Neural cell (in vitro differentiated cells): ENCODE measurements at regions not wholly inside any gene's neighbourhood (a gene's known extent, or its start where the extent isn't known, plus 50 kb on each side); places are given as distances from the start of the nearest gene placed in this dataset.

Experiments used
- H2AFZ ChIP-seq: fragments of 200-600, 300-800 bp; sonication (generic), shearing (Covaris generic); 2 replicates; pipeline ENCODE4 v1.6.0; 2014; ENCODE audit warnings: low read depth, mild to moderate bottlenecking, antibody characterized with exemption, low read length, moderate library complexity
- H3F3A ChIP-seq: fragments of 200-600 bp; shearing (Covaris generic); 2 replicates; pipeline ENCODE4 v1.6.1; 2016; ENCODE audit warnings: mild to moderate bottlenecking, moderate library complexity, mixed read lengths, antibody characterized with exemption, low read length; ENCODE audit not compliant: insufficient read depth, poor library complexity, severe bottlenecking
- H3K27ac ChIP-seq: fragments of 200-600, 300-800 bp; sonication (generic), shearing (Covaris generic); 2 replicates; pipeline ENCODE4 v1.5.1; 2014; ENCODE audit warnings: mild to moderate bottlenecking, low read length, moderate library complexity
- H3K27me3 ChIP-seq: fragments of 300-800, 200-600 bp; sonication (generic), shearing (Covaris generic); 2 replicates; pipeline ENCODE4 v1.6.0; 2014; ENCODE audit warnings: mild to moderate bottlenecking, low read depth, low read length, moderate library complexity; ENCODE audit not compliant: insufficient read depth
- H3K36me3 ChIP-seq: fragments of 300-800, 200-600 bp; sonication (generic), shearing (Covaris generic); 2 replicates; pipeline ENCODE4 v1.5.1; 2014; ENCODE audit warnings: mild to moderate bottlenecking, antibody characterized with exemption, low read length, moderate library complexity; ENCODE audit not compliant: insufficient read depth
- H3K4me2 ChIP-seq: fragments of 300-800, 200-600 bp; sonication (generic), shearing (Covaris generic); 2 replicates; pipeline ENCODE4 v1.6.0; 2014; ENCODE audit warnings: mild to moderate bottlenecking, low read length
- H3K4me3 ChIP-seq: fragments of 300-800, 200-600 bp; sonication (generic), shearing (Covaris generic); 2 replicates; pipeline ENCODE4 v1.5.1; 2014; ENCODE audit warnings: mild to moderate bottlenecking, low read length, moderate library complexity
- H3K79me2 ChIP-seq: fragments of 200-600 bp; shearing (Covaris generic); replicated peaks from 2 replicates; pipeline ENCODE4 v1.6.0; 2014; ENCODE audit warnings: mild to moderate bottlenecking, low read length, moderate library complexity; ENCODE audit not compliant: insufficient read depth
- H3K9ac ChIP-seq: fragments of 300-800, 200-600 bp; sonication (generic), shearing (Covaris generic); 2 replicates; pipeline ENCODE4 v1.6.1; 2016; ENCODE audit warnings: mild to moderate bottlenecking, low read length, mixed read lengths
- H3K9me2 ChIP-seq: fragments of 200-600 bp; shearing (Covaris generic); 2 replicates; pipeline ENCODE4 v1.6.1; 2016; ENCODE audit warnings: mild to moderate bottlenecking, low read length, mixed read lengths; ENCODE audit not compliant: insufficient read depth
- H3K9me3 ChIP-seq: fragments of 200-600, 300-800 bp; sonication (generic), shearing (Covaris generic); 2 replicates; pipeline ENCODE4 v1.6.1; 2016; ENCODE audit warnings: mild to moderate bottlenecking, mixed run types, low read length, moderate library complexity, mixed read lengths
- H4K20me1 ChIP-seq: fragments of 200-600 bp; shearing (Covaris generic); 2 replicates; pipeline ENCODE4 v1.6.1; 2016; ENCODE audit warnings: mild to moderate bottlenecking, mixed run types; ENCODE audit not compliant: insufficient read depth
- EP300 ChIP-seq: fragments of 450-650 bp; conservative IDR thresholded peaks from 2 replicates; pipeline ENCODE4 v1.6.1; 2014; ENCODE audit warnings: antibody characterized with exemption, mild to moderate bottlenecking, moderate library complexity; ENCODE audit not compliant: poor library complexity, severe bottlenecking
- EZH2 ChIP-seq: fragments of 200-600, 300-800 bp; shearing (Covaris generic), sonication (generic); IDR thresholded peaks from 2 replicates; pipeline ENCODE4 v1.6.1; 2014; ENCODE audit warnings: antibody characterized with exemption, low read length, borderline replicate concordance, mild to moderate bottlenecking; ENCODE audit not compliant: insufficient read depth, poor library complexity, severe bottlenecking
- MXI1 ChIP-seq: fragments of 450-650 bp; conservative IDR thresholded peaks from 2 replicates; pipeline ENCODE4 v1.6.1; 2014; ENCODE audit warnings: antibody characterized with exemption, mild to moderate bottlenecking; ENCODE audit not compliant: poor library complexity, severe bottlenecking
- POLR2AphosphoS5 ChIP-seq: IDR thresholded peaks from 2 replicates; pipeline ENCODE4 v1.6.1; 2012
- RAD21 ChIP-seq: fragments of 450-650 bp; conservative IDR thresholded peaks from 2 replicates; pipeline ENCODE4 v1.6.1; 2014; ENCODE audit warnings: antibody characterized with exemption, mild to moderate bottlenecking, moderate library complexity
- SMC3 ChIP-seq: fragments of 450-650 bp; conservative IDR thresholded peaks from 2 replicates; pipeline ENCODE4 v1.6.1; 2014; ENCODE audit warnings: antibody characterized with exemption, mild to moderate bottlenecking, moderate library complexity; ENCODE audit not compliant: poor library complexity
- TAF1 ChIP-seq: IDR thresholded peaks from 2 replicates; pipeline ENCODE4 v1.6.1; 2012; ENCODE audit warnings: low read depth
- TF ChIP-seq, protein P1 (sequence below): fragments of 450-650 bp; IDR thresholded peaks from 2 replicates; pipeline ENCODE4 v1.5.1; 2014; ENCODE audit warnings: antibody characterized with exemption, mild to moderate bottlenecking, moderate library complexity; ENCODE audit not compliant: poor library complexity, severe bottlenecking
- TF ChIP-seq, protein P2 (sequence below): IDR thresholded peaks from 2 replicates; pipeline ENCODE4 v1.6.1; 2012; ENCODE audit warnings: borderline replicate concordance

DNA sequence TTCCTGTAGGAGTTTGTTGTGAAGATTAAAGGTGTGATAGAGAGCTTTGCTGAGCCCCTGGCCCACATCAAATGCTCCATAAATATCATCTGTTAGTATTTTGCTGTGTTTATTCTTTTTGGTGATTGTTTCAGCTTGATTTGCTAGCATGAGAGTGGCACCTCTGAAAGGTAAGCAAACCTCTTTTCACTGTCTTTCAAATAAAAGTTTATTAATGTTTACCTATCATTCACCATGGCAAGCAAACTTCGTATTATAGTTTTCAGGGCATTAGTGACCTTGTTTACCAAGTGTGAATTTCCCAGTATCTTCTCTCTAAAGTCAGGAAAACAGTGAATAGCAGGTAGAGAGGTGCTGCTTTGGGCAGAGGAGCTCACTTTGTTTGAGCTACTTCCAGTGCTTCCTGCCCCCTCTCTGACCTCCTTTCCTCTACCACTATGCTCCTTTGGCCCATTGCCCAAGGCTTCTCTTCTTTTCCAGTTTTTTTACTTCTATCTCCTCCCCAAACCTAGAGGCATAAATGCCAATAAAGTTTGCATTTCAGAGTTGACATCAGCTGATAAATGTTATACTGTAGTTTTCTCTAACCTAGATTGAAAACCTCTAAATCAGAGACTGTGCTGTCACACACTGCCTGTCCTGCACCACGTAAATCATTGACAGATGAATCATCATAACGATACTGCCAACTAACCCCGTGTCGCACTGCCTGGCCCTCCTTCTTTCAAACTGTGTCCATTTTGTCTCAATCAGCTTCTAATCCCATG is 569.0 kb downstream of the TUSC7 start:
- no peak overlapping the region for H3K9ac ChIP-seq
- H3K36me3 ChIP-seq = no peaks in the 10 kb centered on the region
- no peak overlapping the region for H3K27ac ChIP-seq
- H3K79me2 ChIP-seq = no peaks in the 10 kb centered on the region
- H3K4me3 ChIP-seq = no peak overlapping the region
- no peaks in the 10 kb centered on the region for H4K20me1 ChIP-seq
- no peak overlapping the region for H2AFZ ChIP-seq
- TF ChIP-seq SMC3 = no peak
- TF ChIP-seq, protein P1, sequence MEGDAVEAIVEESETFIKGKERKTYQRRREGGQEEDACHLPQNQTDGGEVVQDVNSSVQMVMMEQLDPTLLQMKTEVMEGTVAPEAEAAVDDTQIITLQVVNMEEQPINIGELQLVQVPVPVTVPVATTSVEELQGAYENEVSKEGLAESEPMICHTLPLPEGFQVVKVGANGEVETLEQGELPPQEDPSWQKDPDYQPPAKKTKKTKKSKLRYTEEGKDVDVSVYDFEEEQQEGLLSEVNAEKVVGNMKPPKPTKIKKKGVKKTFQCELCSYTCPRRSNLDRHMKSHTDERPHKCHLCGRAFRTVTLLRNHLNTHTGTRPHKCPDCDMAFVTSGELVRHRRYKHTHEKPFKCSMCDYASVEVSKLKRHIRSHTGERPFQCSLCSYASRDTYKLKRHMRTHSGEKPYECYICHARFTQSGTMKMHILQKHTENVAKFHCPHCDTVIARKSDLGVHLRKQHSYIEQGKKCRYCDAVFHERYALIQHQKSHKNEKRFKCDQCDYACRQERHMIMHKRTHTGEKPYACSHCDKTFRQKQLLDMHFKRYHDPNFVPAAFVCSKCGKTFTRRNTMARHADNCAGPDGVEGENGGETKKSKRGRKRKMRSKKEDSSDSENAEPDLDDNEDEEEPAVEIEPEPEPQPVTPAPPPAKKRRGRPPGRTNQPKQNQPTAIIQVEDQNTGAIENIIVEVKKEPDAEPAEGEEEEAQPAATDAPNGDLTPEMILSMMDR = no peak
- TF ChIP-seq EZH2 = no peak
- TF ChIP-seq, protein P2, sequence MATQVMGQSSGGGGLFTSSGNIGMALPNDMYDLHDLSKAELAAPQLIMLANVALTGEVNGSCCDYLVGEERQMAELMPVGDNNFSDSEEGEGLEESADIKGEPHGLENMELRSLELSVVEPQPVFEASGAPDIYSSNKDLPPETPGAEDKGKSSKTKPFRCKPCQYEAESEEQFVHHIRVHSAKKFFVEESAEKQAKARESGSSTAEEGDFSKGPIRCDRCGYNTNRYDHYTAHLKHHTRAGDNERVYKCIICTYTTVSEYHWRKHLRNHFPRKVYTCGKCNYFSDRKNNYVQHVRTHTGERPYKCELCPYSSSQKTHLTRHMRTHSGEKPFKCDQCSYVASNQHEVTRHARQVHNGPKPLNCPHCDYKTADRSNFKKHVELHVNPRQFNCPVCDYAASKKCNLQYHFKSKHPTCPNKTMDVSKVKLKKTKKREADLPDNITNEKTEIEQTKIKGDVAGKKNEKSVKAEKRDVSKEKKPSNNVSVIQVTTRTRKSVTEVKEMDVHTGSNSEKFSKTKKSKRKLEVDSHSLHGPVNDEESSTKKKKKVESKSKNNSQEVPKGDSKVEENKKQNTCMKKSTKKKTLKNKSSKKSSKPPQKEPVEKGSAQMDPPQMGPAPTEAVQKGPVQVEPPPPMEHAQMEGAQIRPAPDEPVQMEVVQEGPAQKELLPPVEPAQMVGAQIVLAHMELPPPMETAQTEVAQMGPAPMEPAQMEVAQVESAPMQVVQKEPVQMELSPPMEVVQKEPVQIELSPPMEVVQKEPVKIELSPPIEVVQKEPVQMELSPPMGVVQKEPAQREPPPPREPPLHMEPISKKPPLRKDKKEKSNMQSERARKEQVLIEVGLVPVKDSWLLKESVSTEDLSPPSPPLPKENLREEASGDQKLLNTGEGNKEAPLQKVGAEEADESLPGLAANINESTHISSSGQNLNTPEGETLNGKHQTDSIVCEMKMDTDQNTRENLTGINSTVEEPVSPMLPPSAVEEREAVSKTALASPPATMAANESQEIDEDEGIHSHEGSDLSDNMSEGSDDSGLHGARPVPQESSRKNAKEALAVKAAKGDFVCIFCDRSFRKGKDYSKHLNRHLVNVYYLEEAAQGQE = no peak
- TF ChIP-seq EP300 = no peak
- no peak for TF ChIP-seq RAD21
- no peak for TF ChIP-seq MXI1
- no peak for TF ChIP-seq POLR2AphosphoS5
- no peak for TF ChIP-seq TAF1
- no peaks in the 10 kb centered on the region for H3F3A ChIP-seq
- no peaks in the 10 kb centered on the region for H3K27me3 ChIP-seq
- H3K4me2 ChIP-seq = no peak overlapping the region
- no peaks in the 10 kb centered on the region for H3K9me2 ChIP-seq
- H3K9me3 ChIP-seq = no peaks in the 10 kb centered on the region

DNA sequence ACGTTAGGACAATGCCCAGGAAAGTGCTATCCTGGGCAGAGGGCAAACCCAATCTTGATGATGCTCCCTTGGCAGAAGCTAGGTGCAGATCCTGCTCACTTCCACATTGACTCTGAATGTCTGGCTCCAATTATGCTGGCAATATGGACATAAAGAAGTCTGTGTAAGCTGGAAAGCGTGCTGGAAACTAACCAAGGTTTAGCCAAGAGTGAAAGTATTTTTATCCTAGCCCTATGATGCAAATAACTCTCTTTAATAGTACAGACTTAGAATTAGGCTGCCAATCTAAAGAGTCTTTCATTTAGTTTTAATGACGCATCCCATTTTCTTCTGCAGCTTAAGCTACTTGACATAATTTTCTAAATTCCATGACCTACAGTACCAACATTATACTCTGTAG is 571.8 kb downstream of the TUSC7 start:
- Histone ChIP-seq H3K36me3 (no peaks in the 10 kb centered on the region), H4K20me1 (no peaks in the 10 kb centered on the region), H3K27ac (no peak overlapping the region), H3K79me2 (no peaks in the 10 kb centered on the region), H3K4me3 (no peak overlapping the region), H3K9me2 (no peaks in the 10 kb centered on the region), H3K4me2 (no peak overlapping the region), H3K27me3 (no peaks in the 10 kb centered on the region), H3F3A (no peaks in the 10 kb centered on the region), H3K9me3 (no peaks in the 10 kb centered on the region), H3K9ac (no peak overlapping the region), H2AFZ (no peak overlapping the region)
- TF ChIP-seq TAF1 (no peak), POLR2AphosphoS5 (no peak), MXI1 (no peak), EZH2 (no peak)
- TF ChIP-seq, protein P1 = no peak
- TF ChIP-seq, protein P2 = no peak
